K562 (cell line): ENCODE measurements at regions not wholly inside any gene's neighbourhood (a gene's known extent, or its start where the extent isn't known, plus 50 kb on each side); places are given as distances from the start of the nearest gene placed in this dataset.

Experiments
- ATAC-seq: fragments of 200-7000 bp; cut with Tn5 transposase; 3 replicates; pipeline ENCODE4 v1.9.1; 2020; ENCODE audit warnings: moderate library complexity
- BruUV-seq: library from RNA; stranded (reverse); fragments of 400-500 nt; replicated peaks from 2 replicates; lab custom pipeline; 2021; lab: Mats Ljungman, UMichigan
- CTCF ChIA-PET: fragments of 300-600 bp; formaldehyde crosslinking; extraction: SDS; loops from one replicate; lab custom pipeline; 2021; ENCODE audit warnings: low intra/inter-chr PET ratio; lab: Yijun Ruan, JAX
- POLR2A ChIA-PET: fragments of 300-600, 350-650 bp; sonication (Branson Sonifier 250); formaldehyde crosslinking; extraction: SDS; loops from one replicate; lab custom pipeline; 2021; ENCODE audit warnings: antibody characterized with exemption, inconsistent platforms; lab: Yijun Ruan, JAX
- DNase-seq, 4 experiments: peaks; one replicate each; pipeline versions ENCODE4 v3.0.0 to v3.0.0-alpha.2; 2011 to 2018; ENCODE audit warnings: low spot score in 3 of 4, mixed read lengths in 3 of 4; ENCODE audit errors: extremely low read depth in 1 of 4
- FAIRE-seq: peaks from 2 replicates; lab custom pipeline; 2011; peaks lifted over from hg19 to GRCh38; lab: Jason Lieb, UNC
- H2AFZ ChIP-seq: 2 replicates; pipeline ENCODE4 v1.6.0; 2011; ENCODE audit warnings: low read depth, low read length, control low read depth, inconsistent platforms
- H3K27ac ChIP-seq: fragments of 200-600 bp; 3 replicates; pipeline ENCODE4 v1.8.0; 2011; ENCODE audit warnings: low read depth, mild to moderate bottlenecking, control low read depth, inconsistent platforms, low read length, moderate library complexity, mixed read lengths; ENCODE audit errors: extremely low read depth
- H3K27me3 ChIP-seq, 2 experiments: fragments of 300-600 bp in 1 of 2; 2 replicates in 1 of 2; 3 replicates in 1 of 2; pipeline versions ENCODE4 v1.6.0 to v1.8.0; 2011; ENCODE audit warnings: inconsistent platforms in 2 of 2, low read length in 2 of 2, mild to moderate bottlenecking in 1 of 2, mixed read lengths in 1 of 2, moderate library complexity in 1 of 2; ENCODE audit not compliant: control insufficient read depth in 2 of 2, insufficient read depth in 2 of 2
- H3K36me3 ChIP-seq: fragments of 300-600 bp; 3 replicates; pipeline ENCODE4 v1.8.0; 2011; ENCODE audit warnings: mild to moderate bottlenecking, low read length, inconsistent platforms; ENCODE audit not compliant: control insufficient read depth, insufficient read depth
- H3K4me1 ChIP-seq, 2 experiments: fragments of 200-600 bp in 1 of 2; replicated peaks in 1 of 2; 2 replicates in 1 of 2; 3 replicates in 1 of 2; pipeline versions ENCODE4 v1.5.1 to v1.8.0; 2011; ENCODE audit warnings: inconsistent platforms in 2 of 2, low read length in 2 of 2, mild to moderate bottlenecking in 1 of 2, mixed read lengths in 1 of 2, moderate library complexity in 1 of 2; ENCODE audit not compliant: control insufficient read depth in 2 of 2, insufficient read depth in 2 of 2
- H3K4me2 ChIP-seq: 2 replicates; pipeline ENCODE4 v1.6.1; 2011; ENCODE audit warnings: low read length, control low read depth, inconsistent platforms, mixed read lengths; ENCODE audit not compliant: insufficient read depth
- H3K4me3 ChIP-seq: fragments of 200-600 bp; sonication (generic), shearing (Covaris generic); 2 replicates; pipeline ENCODE4 v1.5.1; 2016; ENCODE audit warnings: control low read depth, inconsistent platforms
- H3K79me2 ChIP-seq: fragments of 200-600 bp; 3 replicates; pipeline ENCODE4 v1.8.0; 2011; ENCODE audit warnings: low read length, inconsistent platforms; ENCODE audit not compliant: control insufficient read depth, insufficient read depth
- H3K9ac ChIP-seq, 2 experiments: 2 replicates each; pipeline versions ENCODE4 v1.6.0 to v1.6.1; 2011; ENCODE audit warnings: low read depth in 2 of 2, low read length in 2 of 2, control low read depth in 1 of 2, inconsistent platforms in 1 of 2, mild to moderate bottlenecking in 1 of 2, mixed read lengths in 1 of 2; ENCODE audit not compliant: insufficient read depth in 1 of 2
- H3K9me1 ChIP-seq: one replicate; pipeline ENCODE4 v1.6.0; 2011; ENCODE audit warnings: inconsistent platforms, mild to moderate bottlenecking, low read length, moderate library complexity; ENCODE audit not compliant: control insufficient read depth, insufficient read depth
- H3K9me3 ChIP-seq: replicated peaks from 2 replicates; pipeline ENCODE4 v1.5.1; 2011; ENCODE audit warnings: low read depth, low read length, inconsistent platforms; ENCODE audit not compliant: control insufficient read depth, insufficient read depth
- H4K20me1 ChIP-seq: replicated peaks from 2 replicates; pipeline ENCODE4 v1.6.1; 2011; ENCODE audit warnings: low read length, inconsistent platforms, mixed read lengths; ENCODE audit not compliant: control insufficient read depth, insufficient read depth
- C11orf30 ChIP-seq: fragments of 450-650 bp; IDR thresholded peaks from 2 replicates; pipeline ENCODE4 v1.6.1; 2016; ENCODE audit warnings: low read depth, mild to moderate bottlenecking
- CCNT2 ChIP-seq: IDR thresholded peaks from 2 replicates; pipeline ENCODE4 v1.6.1; 2011; ENCODE audit warnings: borderline replicate concordance, low read depth, mild to moderate bottlenecking, moderate library complexity, mixed read lengths, low read length; ENCODE audit not compliant: insufficient read length; ENCODE audit errors: extremely low read depth
- MEF2A ChIP-seq: IDR thresholded peaks from 2 replicates; pipeline ENCODE4 v1.6.1; 2011; ENCODE audit warnings: low read depth, mild to moderate bottlenecking, low read length, moderate library complexity; ENCODE audit not compliant: control insufficient read depth
- NFE2 ChIP-seq: IDR thresholded peaks from 2 replicates; pipeline ENCODE4 v1.6.1; 2014; ENCODE audit warnings: antibody characterized with exemption, low read depth
- NFIC ChIP-seq: fragments of 450-650 bp; IDR thresholded peaks from 2 replicates; pipeline ENCODE4 v1.6.1; 2017; ENCODE audit warnings: mild to moderate bottlenecking, inconsistent platforms
- ZNF717 ChIP-seq: fragments of 250-450 bp; sonication (Bioruptor Pico); IDR thresholded peaks from 2 replicates; pipeline ENCODE4 v1.5.0; 2021
- WGBS: fragments of 100-300 bp; shearing (Covaris generic); methylation state at CpG from one replicate; pipeline ENCODE4 v1.1.6; 2016; ENCODE audit warnings: low coverage, mixed read lengths; ENCODE audit not compliant: insufficient coverage; ENCODE audit errors: missing lambda C conversion rate; 5-methylcytosine and 5-hydroxymethylcytosine counted together
- in situ Hi-C: fragments of 300-500 bp; cut with MboI; formaldehyde crosslinking; loops from 4 replicates; pipeline ENCODE4 v1.15.0; 2018; ENCODE audit warnings: inconsistent platforms, mixed read lengths
- intact Hi-C: fragments of 100-400 bp; cut with micrococcal nuclease; formaldehyde crosslinking; loops from 2 replicates; pipeline ENCODE4 v1.14.2; 2022

- FAIRE-seq: no peak
- no TSS peak for BruUV-seq
Observed at GRCh38 chr20:57071954-57072583, 194.4 kb downstream of the BMP7 start.

GRCh38 chr20:57073402-57073801, 193.0 kb downstream of the BMP7 start:
- Histone ChIP-seq H3K27me3 (peaks cover 9 to 43% of the 10 kb centered on the region in 2 experiments; a peak in 4 of 5 replicates), H3K27ac (no peak overlapping the region), H3K9me3 (no peaks in the 10 kb centered on the region), H3K4me2 (no peak overlapping the region), H2AFZ (no peak overlapping the region), H3K9ac (no peak overlapping the region), H3K36me3 (no peaks in the 10 kb centered on the region), H3K4me3 (no peak overlapping the region), H3K9me1 (no peaks in the 10 kb centered on the region), H3K4me1 (peaks cover 0 to 9% of the 10 kb centered on the region in 2 experiments; a peak in 3 of 5 replicates), H3K79me2 (no peaks in the 10 kb centered on the region), H4K20me1 (no peaks in the 10 kb centered on the region)
- ChIA-PET CTCF (interaction anchor here (0.6 kb wide), 1 partner anchor 1908 kb away, joined by 3 read pairs; the partner anchor contains the start of gene NELFCD), POLR2A (interaction anchor here (0.7 kb wide), 1 partner anchor 219 kb away, joined by 3 read pairs; no protein-coding TSS in a partner anchor)
- in situ Hi-C loops: no loop called here
- FAIRE-seq (no peak), ATAC-seq (no peak), DNase-seq (no peak)
- 15% methylated on average over 8 of the region's 8 CpGs for WGBS
- intact Hi-C loops: no loop called here
- no TSS peak for BruUV-seq
- no peak for TF ChIP-seq CCNT2
- TF ChIP-seq ZNF717 (CRISPR knock-in tag): no peak
- peak; percentile 72 for TF ChIP-seq NFIC
- TF ChIP-seq, all 486 proteins: peak for 1

More at GRCh38 chr20:57071954-57072583, 194.4 kb downstream of the BMP7 start:
- POLR2A ChIA-PET: interaction anchor here (0.5 to 0.7 kb wide), 3 partner anchors 8 to 117 kb away, joined by 3 read pairs; no protein-coding TSS in a partner anchor
- in situ Hi-C loops: no loop called here
- TF ChIP-seq C11orf30 (peak; percentile 22; the same call in 1 of the 2 replicates), NFE2 (peak; percentile 53), MEF2A (no peak)
- TF ChIP-seq, all 486 proteins: peak for 2
- H3K9me3 ChIP-seq: no peaks in the 10 kb centered on the region
- no peak overlapping the region for H2AFZ ChIP-seq
- H3K4me3 ChIP-seq: no peak overlapping the region
- intact Hi-C loops: no loop called here
- H3K27ac ChIP-seq: no peak overlapping the region
- 2% methylated on average over 8 of the region's 8 CpGs for WGBS
- no peak for DNase-seq
- H3K36me3 ChIP-seq: no peaks in the 10 kb centered on the region
- CTCF ChIA-PET: no interaction called here
- H3K79me2 ChIP-seq: no peaks in the 10 kb centered on the region
- no peak for ATAC-seq
- no peaks in the 10 kb centered on the region for H3K9me1 ChIP-seq
- no peak overlapping the region for H3K4me2 ChIP-seq
- H4K20me1 ChIP-seq: no peaks in the 10 kb centered on the region
- H3K27me3 ChIP-seq: peaks cover 9 to 43% of the 10 kb centered on the region in 2 experiments; a peak in 4 of 5 replicates
- peaks cover 0 to 6% of the 10 kb centered on the region in 2 experiments; a peak in 3 of 5 replicates for H3K4me1 ChIP-seq
- H3K9ac ChIP-seq: no peak overlapping the region
